B cell (primary cell): ENCODE measurements at regions not wholly inside any gene's neighbourhood (a gene's known extent, or its start where the extent isn't known, plus 50 kb on each side); places are given as distances from the start of the nearest gene placed in this dataset.

Experiments used
- ATAC-seq: fragments of 200-7000 bp; cut with Tn5 transposase; one replicate; pipeline ENCODE4 v1.10.0; 2021; ENCODE audit warnings: low read depth, mild to moderate bottlenecking, moderate number of reproducible peaks, moderate library complexity
- CTCF ChIA-PET: fragments of 350-600 bp; sonication (Branson Sonifier 250); formaldehyde crosslinking; loops from one replicate; lab custom pipeline; 2021; ENCODE audit warnings: antibody characterized with exemption, inconsistent platforms; lab: Charles Lee
- POLR2A ChIA-PET: fragments of 350-600 bp; sonication (Branson Sonifier 250); formaldehyde crosslinking; loops from one replicate; lab custom pipeline; 2021; ENCODE audit warnings: antibody characterized with exemption; lab: Charles Lee
- DNase-seq: peaks from one replicate; pipeline ENCODE4 v3.0.0; 2013
- H2AFZ ChIP-seq: 2 replicates; pipeline ENCODE4 v1.6.1; 2012; ENCODE audit warnings: mild to moderate bottlenecking, low read depth, low read length; ENCODE audit not compliant: insufficient read depth, poor library complexity, severe bottlenecking
- H3K27ac ChIP-seq, 2 donors: 1 replicate in 1 of 2; 2 replicates in 1 of 2; pipeline ENCODE4 v1.5.1; 2012 to 2013; ENCODE audit warnings: low read length in 2 of 2, mild to moderate bottlenecking in 2 of 2, moderate library complexity in 1 of 2
- H3K27me3 ChIP-seq, 4 experiments: fragments of 200-600 bp in 1 of 4; sonication (generic) in 1 of 4; replicated peaks in 1 of 4; 1 replicate in 2 of 4; 2 replicates in 2 of 4; pipeline versions ENCODE4 v1.6.1 to v1.7.0; 2013 to 2016; ENCODE audit warnings: low read length in 3 of 4, mild to moderate bottlenecking in 2 of 4, mixed read lengths in 1 of 4, moderate library complexity in 1 of 4; ENCODE audit not compliant: insufficient read depth in 4 of 4, control insufficient read depth in 3 of 4; ENCODE audit errors: control extremely low read depth in 1 of 4
- H3K36me3 ChIP-seq, 2 experiments: replicated peaks in 1 of 2; 1 replicate in 1 of 2; 2 replicates in 1 of 2; pipeline versions ENCODE4 v1.6.1 to v1.7.1; 2013; ENCODE audit warnings: low read length in 1 of 2; ENCODE audit not compliant: insufficient read depth in 2 of 2, control insufficient read depth in 1 of 2; ENCODE audit errors: control extremely low read depth in 1 of 2, extremely low read depth in 1 of 2
- H3K4me1 ChIP-seq, 2 donors: fragments of 200-600 bp in 1 of 2; sonication (generic) in 1 of 2; 1 replicate in 1 of 2; 2 replicates in 1 of 2; pipeline versions ENCODE4 v1.5.1 to v1.6.1; 2013 to 2017; ENCODE audit warnings: low read length in 2 of 2; ENCODE audit not compliant: control insufficient read depth in 2 of 2, insufficient read depth in 2 of 2
- H3K4me2 ChIP-seq: replicated peaks from 2 replicates; pipeline ENCODE3; 2012; ENCODE audit warnings: mild to moderate bottlenecking, low read depth, low read length; ENCODE audit not compliant: poor library complexity, severe bottlenecking
- H3K4me3 ChIP-seq, 5 experiments: fragments of 200-600 bp in 1 of 5; sonication (generic) in 1 of 5; 1 replicate in 3 of 5; 2 replicates in 2 of 5; pipeline versions ENCODE4 v1.5.1 to v1.7.0; 2011 to 2016; ENCODE audit warnings: low read length in 4 of 5, mild to moderate bottlenecking in 4 of 5, low read depth in 2 of 5, control low read depth in 1 of 5, moderate library complexity in 1 of 5; ENCODE audit not compliant: insufficient read depth in 1 of 5; ENCODE audit errors: control extremely low read depth in 1 of 5, extremely low read depth in 1 of 5
- H3K79me2 ChIP-seq: fragments of 200-600 bp; sonication (generic); one replicate; pipeline ENCODE4 v1.6.0; 2016; ENCODE audit warnings: low read length; ENCODE audit not compliant: control insufficient read depth, insufficient read depth
- H3K9ac ChIP-seq: fragments of 200-600 bp; sonication (generic); 2 replicates; pipeline ENCODE4 v1.6.1; 2017; ENCODE audit warnings: mild to moderate bottlenecking, low read length, moderate library complexity
- H3K9me3 ChIP-seq, 3 donors: one replicate each; pipeline versions ENCODE4 v1.6.1 to v1.7.1; 2013; ENCODE audit warnings: low read length in 2 of 3; ENCODE audit not compliant: control insufficient read depth in 2 of 3, insufficient read depth in 1 of 3; ENCODE audit errors: control extremely low read depth in 1 of 3
- H4K20me1 ChIP-seq: 2 replicates; pipeline ENCODE4 v1.6.0; 2012; ENCODE audit warnings: mild to moderate bottlenecking, low read length; ENCODE audit not compliant: insufficient read depth, control insufficient read depth, poor library complexity, severe bottlenecking
- H3K27ac Mint-ChIP-seq: one replicate; pipeline ENCODE4 v1.8.0; 2021; ENCODE audit warnings: mixed read lengths
- H3K27me3 Mint-ChIP-seq: one replicate; pipeline ENCODE4 v1.8.0; 2021; ENCODE audit warnings: mixed read lengths
- H3K4me1 Mint-ChIP-seq: one replicate; pipeline ENCODE4 v1.8.0; 2021; ENCODE audit warnings: mixed read lengths
- H3K4me3 Mint-ChIP-seq: one replicate; pipeline ENCODE4 v1.8.0; 2021; ENCODE audit warnings: mixed read lengths
- H3K9me3 Mint-ChIP-seq: one replicate; pipeline ENCODE4 v1.8.0; 2022; ENCODE audit warnings: mixed read lengths; ENCODE audit not compliant: insufficient read depth
- EZH2 ChIP-seq: IDR thresholded peaks from 2 replicates; pipeline ENCODE4 v1.6.1; 2012; ENCODE audit warnings: borderline replicate concordance, low read depth, mild to moderate bottlenecking, moderate library complexity, low read length; ENCODE audit not compliant: insufficient read depth, poor library complexity, severe bottlenecking
- WGBS: methylation state at CpG from one replicate; pipeline ENCODE4 v1.1.5; 2013; ENCODE audit warnings: missing lambda C conversion rate; ENCODE audit not compliant: insufficient coverage; 5-methylcytosine and 5-hydroxymethylcytosine counted together
- intact Hi-C: fragments of 100-400 bp; cut with micrococcal nuclease; formaldehyde crosslinking; loops from one replicate; pipeline ENCODE4 v1.10.0; 2022
- TF ChIP-seq, protein P1 (sequence below): fragments of 200-600 bp; IDR thresholded peaks from one replicate; pipeline ENCODE4 v1.8.0; 2022; ENCODE audit warnings: antibody characterized with exemption, mild to moderate bottlenecking

DNA sequence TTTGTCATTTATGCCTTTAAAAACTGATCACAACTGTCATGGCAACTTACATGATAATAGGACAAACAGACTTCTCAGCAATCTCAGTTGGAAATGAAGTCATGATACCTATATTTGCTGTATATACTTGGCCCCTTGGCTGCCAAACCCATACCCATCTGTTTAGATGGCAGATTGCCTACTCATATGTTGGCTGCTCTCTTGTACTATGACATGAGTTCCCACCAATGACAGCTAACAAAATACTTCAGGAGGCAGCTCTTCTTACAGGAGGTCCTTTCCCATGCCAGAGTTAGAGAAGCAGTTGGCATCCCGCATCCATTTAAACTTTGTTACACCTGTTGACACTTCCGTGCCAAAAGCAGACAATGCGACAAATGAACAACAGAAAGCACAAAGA is 603.1 kb upstream of the ADGRL2 start:
- Mint-ChIP-seq H3K27me3 (no peaks in the 10 kb centered on the region), H3K4me1 (no peaks in the 10 kb centered on the region), H3K4me3 (no peak overlapping the region), H3K9me3 (no peaks in the 10 kb centered on the region), H3K27ac (no peak overlapping the region)
- Histone ChIP-seq H3K79me2 (no peaks in the 10 kb centered on the region), H3K27ac (no peak overlapping the region), H3K4me2 (no peak overlapping the region), H2AFZ (no peak overlapping the region), H3K4me1 (no peaks in the 10 kb centered on the region), H3K36me3 (no peaks in the 10 kb centered on the region), H3K9me3 (no peaks in the 10 kb centered on the region), H3K9ac (no peak overlapping the region), H3K4me3 (no peak overlapping the region), H4K20me1 (no peaks in the 10 kb centered on the region), H3K27me3 (no peaks in the 10 kb centered on the region)
- WGBS = 100% methylated on average over 3 of the region's 3 CpGs
- TF ChIP-seq, protein P1, sequence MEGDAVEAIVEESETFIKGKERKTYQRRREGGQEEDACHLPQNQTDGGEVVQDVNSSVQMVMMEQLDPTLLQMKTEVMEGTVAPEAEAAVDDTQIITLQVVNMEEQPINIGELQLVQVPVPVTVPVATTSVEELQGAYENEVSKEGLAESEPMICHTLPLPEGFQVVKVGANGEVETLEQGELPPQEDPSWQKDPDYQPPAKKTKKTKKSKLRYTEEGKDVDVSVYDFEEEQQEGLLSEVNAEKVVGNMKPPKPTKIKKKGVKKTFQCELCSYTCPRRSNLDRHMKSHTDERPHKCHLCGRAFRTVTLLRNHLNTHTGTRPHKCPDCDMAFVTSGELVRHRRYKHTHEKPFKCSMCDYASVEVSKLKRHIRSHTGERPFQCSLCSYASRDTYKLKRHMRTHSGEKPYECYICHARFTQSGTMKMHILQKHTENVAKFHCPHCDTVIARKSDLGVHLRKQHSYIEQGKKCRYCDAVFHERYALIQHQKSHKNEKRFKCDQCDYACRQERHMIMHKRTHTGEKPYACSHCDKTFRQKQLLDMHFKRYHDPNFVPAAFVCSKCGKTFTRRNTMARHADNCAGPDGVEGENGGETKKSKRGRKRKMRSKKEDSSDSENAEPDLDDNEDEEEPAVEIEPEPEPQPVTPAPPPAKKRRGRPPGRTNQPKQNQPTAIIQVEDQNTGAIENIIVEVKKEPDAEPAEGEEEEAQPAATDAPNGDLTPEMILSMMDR = no peak
- no peak for TF ChIP-seq EZH2
- POLR2A ChIA-PET = no interaction called here
- ATAC-seq = no peak
- intact Hi-C loops = no loop called here
- CTCF ChIA-PET = no interaction called here
- DNase-seq = no peak

DNA sequence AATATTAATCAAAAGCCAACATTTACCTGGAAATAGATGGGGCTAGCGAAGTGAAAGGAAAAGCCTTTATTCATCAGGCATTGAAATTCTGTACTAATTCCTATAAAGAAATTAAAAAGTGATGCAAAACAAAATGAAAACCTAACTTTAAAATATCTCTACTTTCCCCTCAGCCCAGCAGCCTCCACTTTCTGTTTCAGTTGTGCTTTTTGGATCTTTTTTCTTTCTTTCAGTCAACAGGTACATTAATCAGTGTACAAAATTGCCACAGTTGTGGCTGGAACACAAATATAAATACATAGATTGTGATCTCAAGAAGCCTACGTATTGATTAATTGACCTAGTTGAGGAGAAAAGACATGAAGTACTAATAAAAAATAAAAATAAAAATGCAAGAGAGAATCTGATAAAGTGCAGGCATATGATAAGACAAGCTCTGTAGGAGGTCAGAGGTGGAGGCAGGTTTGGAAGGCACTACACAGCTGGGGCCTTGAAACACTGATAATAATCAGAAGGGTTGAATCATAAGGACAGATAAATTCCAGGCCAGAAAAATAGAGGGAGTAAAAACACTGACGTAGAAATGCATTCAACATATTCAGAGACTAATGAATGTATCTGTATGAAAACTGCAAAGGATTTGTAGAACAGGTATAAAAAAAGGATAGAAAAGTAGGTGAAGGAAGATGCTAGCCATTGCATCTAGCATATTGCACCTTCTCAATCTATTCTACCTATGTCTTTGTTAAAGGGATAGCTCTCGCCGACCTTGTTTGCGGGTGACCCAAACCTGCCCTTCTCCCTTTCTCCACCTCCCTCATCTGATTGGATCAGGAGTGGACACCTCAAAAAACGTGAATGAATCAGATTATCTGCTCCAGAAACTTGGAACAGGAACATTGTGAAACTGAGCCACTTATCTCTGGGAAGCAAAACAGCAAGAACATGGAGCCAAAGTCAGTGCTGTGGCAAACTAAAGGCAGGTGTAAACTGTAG is 607.8 kb upstream of the ADGRL2 start:
- intact Hi-C loops = no loop called here
- no peaks in the 10 kb centered on the region for H4K20me1 ChIP-seq
- no peaks in the 10 kb centered on the region for H3K4me1 Mint-ChIP-seq

More for the DNA sequence above, 607.8 kb upstream of the ADGRL2 start:
- ChIA-PET POLR2A (no interaction called here), CTCF (interaction anchor here (0.6 kb wide), 1 partner anchor 159 kb away, joined by 4 read pairs; no protein-coding TSS in a partner anchor)
- H3K4me3 Mint-ChIP-seq = no peak overlapping the region
- Histone ChIP-seq H3K27me3 (no peaks in the 10 kb centered on the region), H2AFZ (no peak overlapping the region), H3K36me3 (no peaks in the 10 kb centered on the region), H3K4me3 (no peak overlapping the region), H3K4me2 (no peak overlapping the region), H3K9me3 (no peaks in the 10 kb centered on the region), H3K79me2 (no peaks in the 10 kb centered on the region), H3K27ac (no peak overlapping the region), H3K4me1 (no peaks in the 10 kb centered on the region), H3K9ac (no peak overlapping the region)
- no peaks in the 10 kb centered on the region for H3K9me3 Mint-ChIP-seq
- no peak overlapping the region for H3K27ac Mint-ChIP-seq
- no peak for TF ChIP-seq EZH2
- TF ChIP-seq, protein P1 = no peak
- DNase-seq = no peak
- WGBS = 75% methylated on average over 4 of the region's 7 CpGs
- no peaks in the 10 kb centered on the region for H3K27me3 Mint-ChIP-seq
- ATAC-seq = no peak
